Ovary (tissue), 7 donors: ENCODE measurements at regions not wholly inside any gene's neighbourhood (a gene's known extent, or its start where the extent isn't known, plus 50 kb on each side); places are given as distances from the start of the nearest gene placed in this dataset.

Source experiments
- DNase-seq, 5 donors: peaks; one replicate each; pipeline ENCODE4 v3.0.0-alpha.2; 2019 to 2020
- H3K27ac ChIP-seq, 2 donors: fragments of 200-600 bp; one replicate each; pipeline versions ENCODE4 v1.5.1 to v1.8.0; 2019 to 2022
- H3K27me3 ChIP-seq: fragments of 200-600 bp; one replicate; pipeline ENCODE4 v1.8.0; 2022
- H3K36me3 ChIP-seq: fragments of 200-600 bp; sonication (generic); one replicate; pipeline ENCODE4 v1.5.1; 2019
- H3K4me1 ChIP-seq: one replicate; pipeline ENCODE4 v1.8.1; 2013; ENCODE audit warnings: mild to moderate bottlenecking, moderate library complexity; ENCODE audit not compliant: insufficient read depth
- H3K4me3 ChIP-seq: fragments of 200-600 bp; sonication (generic); one replicate; pipeline ENCODE4 v1.5.1; 2017
- H3K9me3 ChIP-seq, 2 donors: fragments of 200-600 bp in 1 of 2; sonication (generic) in 1 of 2; one replicate each; pipeline versions ENCODE4 v1.5.1 to v1.8.1; 2013 to 2019; ENCODE audit warnings: mild to moderate bottlenecking in 1 of 2, moderate library complexity in 1 of 2
- EP300 ChIP-seq: sonication (generic); formaldehyde crosslinking; IDR thresholded peaks from one replicate; pipeline ENCODE4 v1.6.1; 2017; ENCODE audit warnings: antibody characterized with exemption
- POLR2A ChIP-seq: fragments of 450-650 bp; IDR thresholded peaks from one replicate; pipeline ENCODE4 v1.6.1; 2017; ENCODE audit warnings: antibody characterized with exemption, mild to moderate bottlenecking, moderate library complexity
- WGBS, 3 donors: extraction: QIAGEN DNeasy Blood & Tissue Kit in 1 of 3; methylation state at CpG; one replicate each; pipeline versions ENCODE4 v1.1.5 to v1.1.7; 2013 to 2017; 5-methylcytosine and 5-hydroxymethylcytosine counted together
- intact Hi-C, 4 donors: fragments of 100-400 bp; cut with DNase I; formaldehyde crosslinking; loops; one replicate each; pipeline versions ENCODE4 v1.11.0 to v1.15.1; 2022 to 2023
- TF ChIP-seq, protein P1 (sequence below), 3 donors: fragments of 450-650 bp in 2 of 3; fragments of 200-600 bp in 1 of 3; IDR thresholded peaks; one replicate each; pipeline versions ENCODE4 v1.5.1 to v1.8.0; 2016 to 2022; ENCODE audit warnings: antibody characterized with exemption in 3 of 3, mild to moderate bottlenecking in 1 of 3
- donor health status: DM: no; HTN: no; CAD: no; lungs with moderate emphysema.
- donor health status: DM: no; HTN: no; CAD: no.
- donor health status: Bipolar disorder and iron deficiency.
- donor health status: DM: no; HTN: no; CAD: no.
- donor health status: DM: yes; HTN: yes; CAD: no.

DNA sequence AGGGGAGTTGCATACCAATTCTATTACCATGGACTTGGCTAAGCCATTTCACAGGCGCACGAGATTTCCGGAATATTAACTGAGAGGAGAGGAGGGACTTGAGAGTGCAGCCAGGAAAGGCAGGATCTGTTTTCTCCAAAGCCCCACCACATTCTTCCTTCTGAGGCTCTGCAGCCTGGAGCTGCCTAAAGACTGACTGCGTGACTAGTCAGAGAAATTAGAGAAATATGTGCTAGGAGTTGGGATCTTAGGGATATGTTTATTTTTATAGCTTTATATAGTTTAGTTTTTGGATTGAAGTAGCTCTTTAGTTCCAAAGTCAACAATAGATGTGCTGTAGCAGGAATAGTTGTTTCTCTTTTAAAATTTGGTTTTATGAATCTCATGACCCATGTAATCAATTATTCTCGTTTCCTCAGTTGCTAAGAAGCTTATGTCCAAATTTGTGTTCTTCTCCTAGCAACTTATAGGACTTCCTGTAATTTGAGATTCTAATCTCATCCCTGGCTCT, 300.1 kb upstream of the DDX53 start:
- Histone ChIP-seq H3K27ac (no peak overlapping the region), H3K27me3 (no peaks in the 10 kb centered on the region), H3K4me3 (no peak overlapping the region), H3K36me3 (no peaks in the 10 kb centered on the region), H3K9me3 (no peaks in the 10 kb centered on the region), H3K4me1 (no peaks in the 10 kb centered on the region)
- DNase-seq, result no peak
- intact Hi-C loops, result no loop called here
- 25 to 37% (median 33%) methylated on average over 5 of the region's 5 CpGs for WGBS, 3 donors
- TF ChIP-seq, protein P1, sequence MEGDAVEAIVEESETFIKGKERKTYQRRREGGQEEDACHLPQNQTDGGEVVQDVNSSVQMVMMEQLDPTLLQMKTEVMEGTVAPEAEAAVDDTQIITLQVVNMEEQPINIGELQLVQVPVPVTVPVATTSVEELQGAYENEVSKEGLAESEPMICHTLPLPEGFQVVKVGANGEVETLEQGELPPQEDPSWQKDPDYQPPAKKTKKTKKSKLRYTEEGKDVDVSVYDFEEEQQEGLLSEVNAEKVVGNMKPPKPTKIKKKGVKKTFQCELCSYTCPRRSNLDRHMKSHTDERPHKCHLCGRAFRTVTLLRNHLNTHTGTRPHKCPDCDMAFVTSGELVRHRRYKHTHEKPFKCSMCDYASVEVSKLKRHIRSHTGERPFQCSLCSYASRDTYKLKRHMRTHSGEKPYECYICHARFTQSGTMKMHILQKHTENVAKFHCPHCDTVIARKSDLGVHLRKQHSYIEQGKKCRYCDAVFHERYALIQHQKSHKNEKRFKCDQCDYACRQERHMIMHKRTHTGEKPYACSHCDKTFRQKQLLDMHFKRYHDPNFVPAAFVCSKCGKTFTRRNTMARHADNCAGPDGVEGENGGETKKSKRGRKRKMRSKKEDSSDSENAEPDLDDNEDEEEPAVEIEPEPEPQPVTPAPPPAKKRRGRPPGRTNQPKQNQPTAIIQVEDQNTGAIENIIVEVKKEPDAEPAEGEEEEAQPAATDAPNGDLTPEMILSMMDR (IDR thresholded peaks at IDR 0.05), result no peak
- TF ChIP-seq POLR2A (no peak), EP300 (no peak)

DNA sequence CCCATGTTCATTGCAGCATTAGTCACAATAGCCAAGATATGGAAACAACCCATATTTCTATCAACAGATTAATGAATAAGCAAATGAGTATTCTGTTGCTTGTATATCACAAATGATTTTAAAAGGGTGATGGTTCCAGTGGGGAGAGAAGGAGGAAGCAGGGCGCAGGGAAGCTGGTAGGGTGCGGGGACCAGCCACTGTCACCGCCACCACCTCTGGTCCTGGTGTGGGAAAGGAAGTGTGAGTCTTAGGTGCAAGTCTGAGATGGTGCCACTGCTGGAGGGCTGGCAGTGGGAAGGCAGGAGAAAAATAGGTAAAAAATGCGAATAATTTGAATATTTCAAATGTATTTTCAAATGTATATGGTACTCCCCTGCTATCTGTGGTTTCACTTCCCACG, 286.8 kb upstream of the DDX53 start:
- WGBS, 3 donors, result 66 to 78% (median 71%) methylated on average over 5 of the region's 5 CpGs
- H3K27ac ChIP-seq, result no peak overlapping the region
- no peaks in the 10 kb centered on the region for H3K27me3 ChIP-seq
- H3K9me3 ChIP-seq, result no peaks in the 10 kb centered on the region
- H3K4me1 ChIP-seq, result no peaks in the 10 kb centered on the region
- TF ChIP-seq, protein P1 (IDR thresholded peaks at IDR 0.05), result no peak
- no peak for TF ChIP-seq EP300
- TF ChIP-seq POLR2A, result no peak
- no peak for DNase-seq
- H3K4me3 ChIP-seq, result no peak overlapping the region
- H3K36me3 ChIP-seq, result no peaks in the 10 kb centered on the region
- intact Hi-C loops, result no loop called here

DNA sequence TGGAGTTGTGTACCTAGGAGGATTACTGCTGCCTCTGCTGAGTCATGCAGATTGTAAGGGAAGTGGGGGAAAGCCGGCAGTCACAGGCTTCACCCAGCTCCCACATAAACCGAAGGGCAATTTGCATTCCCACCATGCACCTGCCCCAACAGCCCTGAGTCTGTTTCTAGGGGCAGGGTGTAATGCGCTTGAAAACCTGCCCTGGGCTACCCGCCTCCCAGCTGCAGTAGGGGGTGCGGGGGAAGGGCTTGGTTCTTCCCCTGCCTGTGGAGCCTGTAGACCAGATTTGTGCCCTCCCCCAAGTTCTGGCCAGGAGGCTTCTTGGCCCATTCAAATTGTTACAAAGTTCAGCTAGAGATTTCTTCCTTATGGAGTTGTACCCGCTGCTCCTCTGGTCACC, 269.2 kb upstream of the DDX53 start:
- Histone ChIP-seq H3K27ac (no peak overlapping the region), H3K27me3 (no peaks in the 10 kb centered on the region), H3K4me3 (no peak overlapping the region), H3K36me3 (no peaks in the 10 kb centered on the region), H3K9me3 (no peaks in the 10 kb centered on the region), H3K4me1 (no peaks in the 10 kb centered on the region)
- no peak for DNase-seq
- TF ChIP-seq POLR2A (no peak), EP300 (no peak)
- TF ChIP-seq, protein P1 (IDR thresholded peaks at IDR 0.05), result no peak
- 63 to 75% (median 75%) methylated on average over 6 of the region's 6 CpGs for WGBS, 3 donors
- intact Hi-C loops, result no loop called here

DNA sequence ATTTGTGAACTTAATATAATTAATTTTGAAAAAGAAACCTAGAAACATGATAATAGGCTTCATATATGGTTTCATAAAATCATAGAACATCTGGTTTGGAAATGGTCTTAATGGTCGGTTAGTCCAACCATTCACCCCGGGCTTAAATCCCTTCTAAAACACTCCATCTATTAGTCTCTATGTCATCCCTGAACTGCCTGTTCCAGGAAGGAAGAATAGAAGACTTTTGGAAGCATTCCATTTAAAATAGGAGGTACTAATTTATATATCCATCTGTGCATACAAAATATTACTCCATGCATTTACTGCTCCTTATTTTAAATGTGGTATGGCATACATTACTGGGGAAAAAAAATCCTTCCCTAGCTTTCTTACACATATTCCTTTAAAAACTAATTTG, 262.2 kb upstream of the DDX53 start:
- intact Hi-C loops, result no loop called here
- H3K27ac ChIP-seq, result no peak overlapping the region
- H3K4me1 ChIP-seq, result no peaks in the 10 kb centered on the region
- H3K27me3 ChIP-seq, result no peaks in the 10 kb centered on the region
- TF ChIP-seq EP300 (no peak), POLR2A (no peak)
- TF ChIP-seq, protein P1 (IDR thresholded peaks at IDR 0.05), result no peak
- no peak for DNase-seq
- H3K9me3 ChIP-seq, result no peaks in the 10 kb centered on the region
- WGBS, 3 donors, result 69 to 74% (median 73%) methylated on average over 2 of the region's 2 CpGs
- no peak overlapping the region for H3K4me3 ChIP-seq
- H3K36me3 ChIP-seq, result no peaks in the 10 kb centered on the region
